ENCODE measurements at regions not wholly inside any gene's neighbourhood (a gene's known extent, or its start where the extent isn't known, plus 50 kb on each side); places are given as distances from the start of the nearest gene placed in this dataset.

- Histone ChIP-seq H3K27ac (ENCODE audit: low read depth in 1 of 2, low read length in 2 of 2) (no peak overlapping the region), H3K27me3 (ENCODE audit: control insufficient read depth in 4 of 4, insufficient read depth in 4 of 4, low read length in 3 of 4) (no peaks in the 10 kb centered on the region), H3K4me1 (ENCODE audit: control insufficient read depth in 4 of 4, insufficient read depth in 4 of 4, low read length in 3 of 4) (no peaks in the 10 kb centered on the region), H3K9ac (ENCODE audit: low read depth in 1 of 2, low read length in 2 of 2) (no peak overlapping the region), H3K36me3 (ENCODE audit: control insufficient read depth in 4 of 4, insufficient read depth in 3 of 4, low read depth in 1 of 4, low read length in 3 of 4) (no peaks in the 10 kb centered on the region), H3K9me3 (ENCODE audit: control insufficient read depth in 4 of 4, low read length in 3 of 4) (no peaks in the 10 kb centered on the region), H3K4me3 (ENCODE audit: low read depth in 1 of 3, low read length in 3 of 3) (no peak overlapping the region)
- 82% methylated on average over 1 of the region's 1 CpG for WGBS
- DNase-seq (ENCODE audit: low spot score): no peak
- TF ChIP-seq CTCF (IDR thresholded peaks at IDR 0.05; ENCODE audit: low read depth, low read length, missing input control) (no peak), HNF4A (conservative IDR thresholded peaks at IDR 0.05) (no peak), FOXA1 (IDR thresholded peaks at IDR 0.05) (no peak), MAX (IDR thresholded peaks at IDR 0.05) (no peak), ATF3 (IDR thresholded peaks at IDR 0.05) (no peak), ZBTB33 (IDR thresholded peaks at IDR 0.05) (no peak), JUND (IDR thresholded peaks at IDR 0.05) (no peak), TAF1 (conservative IDR thresholded peaks at IDR 0.05) (no peak), YY1 (IDR thresholded peaks at IDR 0.05) (no peak), FOXA2 (IDR thresholded peaks at IDR 0.05) (no peak), GABPA (IDR thresholded peaks at IDR 0.05 in 1 of 2, conservative IDR thresholded peaks at IDR 0.05 in 1 of 2) (no peak), RXRA (IDR thresholded peaks at IDR 0.05) (no peak), RAD21 (IDR thresholded peaks at IDR 0.05) (no peak), NR2F2 (IDR thresholded peaks at IDR 0.05) (no peak), HNF4G (IDR thresholded peaks at IDR 0.05) (no peak), REST (IDR thresholded peaks at IDR 0.05) (no peak)
These were observed 707.6 kb upstream of the MARCKS start for GRCh38 chr6:113149511-113149910.
